Fibroblast of villous mesenchyme (primary cell): ENCODE measurements at regions not wholly inside any gene's neighbourhood (a gene's known extent, or its start where the extent isn't known, plus 50 kb on each side); places are given as distances from the start of the nearest gene placed in this dataset.

ENCODE experiments used
- DNase-seq: peaks from one replicate; pipeline ENCODE4 v3.0.0-alpha.2; 2010; ENCODE audit warnings: low read depth
- H3K4me3 ChIP-seq: 2 replicates; pipeline ENCODE4 v1.5.1; 2011; ENCODE audit warnings: low read depth, mild to moderate bottlenecking, low read length
- CTCF ChIP-seq: IDR thresholded peaks from 2 replicates; pipeline ENCODE4 v1.5.1; 2012; ENCODE audit warnings: low read depth, mild to moderate bottlenecking, low read length; ENCODE audit not compliant: insufficient read depth

DNA sequence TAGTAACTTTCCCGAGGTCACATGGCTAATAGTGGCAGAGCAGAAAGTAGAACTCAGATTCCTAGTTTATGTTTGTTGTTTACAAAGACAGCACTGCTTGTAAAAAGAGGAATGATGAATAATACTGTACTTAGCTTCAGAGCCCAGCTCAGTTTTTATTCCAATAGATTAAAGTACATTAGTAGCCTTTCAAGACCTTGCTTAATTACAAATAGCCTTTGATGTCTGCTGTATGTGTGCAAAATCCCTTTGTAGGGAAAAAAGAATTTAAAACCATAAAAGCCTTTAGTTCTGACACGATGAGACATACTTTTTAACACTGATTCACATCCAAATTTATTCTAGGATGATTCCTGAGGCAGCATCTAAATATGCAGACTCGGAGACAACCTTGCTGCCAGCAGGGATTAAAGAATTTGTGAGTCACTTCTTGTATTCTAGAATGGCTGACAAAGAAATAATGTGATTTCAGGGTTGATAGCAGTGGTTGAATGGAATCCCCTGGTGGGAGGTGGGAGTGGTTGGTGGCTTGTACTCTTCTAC is 324.2 kb upstream of the TGFBR2 start:
- no peak overlapping the region for H3K4me3 ChIP-seq
- peak; percentile 65 for DNase-seq
- TF ChIP-seq CTCF: no peak

GRCh38 chr3:30285188-30286006 is 321.0 kb upstream of the TGFBR2 start:
- peak; percentile 46 for DNase-seq
- no peak overlapping the region for H3K4me3 ChIP-seq

DNA sequence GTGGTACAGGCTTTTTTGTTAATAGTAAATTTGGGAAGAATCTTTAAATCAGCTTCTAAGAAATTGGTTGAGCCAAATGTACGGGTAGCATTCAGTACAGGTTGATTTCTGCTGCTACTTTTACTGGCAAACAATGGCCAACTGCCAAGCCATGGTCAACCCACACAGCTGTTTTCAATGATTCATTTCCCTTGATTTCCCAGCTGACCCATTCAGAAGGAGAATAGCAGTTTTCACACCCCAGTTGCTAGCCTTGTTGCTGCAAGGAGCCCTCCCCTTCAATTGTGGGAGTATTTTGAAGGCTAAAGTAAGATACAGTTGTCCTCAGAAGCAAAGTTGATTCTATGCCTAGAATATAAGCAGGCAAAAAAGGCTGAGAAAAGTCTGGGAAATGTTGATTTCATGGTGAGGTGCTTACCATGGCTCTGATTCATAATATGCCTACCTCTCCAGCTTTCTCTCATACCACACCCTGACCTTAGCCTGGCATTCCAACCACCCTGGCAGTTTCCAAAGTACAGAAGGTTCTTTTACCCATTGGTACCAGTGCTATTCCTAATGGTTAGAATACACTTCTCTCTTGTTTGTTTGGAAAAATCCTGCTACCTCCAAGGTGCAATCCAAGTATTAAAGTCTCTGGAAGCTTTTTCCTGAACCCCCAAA is 320.3 kb upstream of the TGFBR2 start:
- DNase-seq: peak; percentile 90
- H3K4me3 ChIP-seq: no peak overlapping the region
- no peak for TF ChIP-seq CTCF

More at GRCh38 chr3:30285188-30286006, 321.0 kb upstream of the TGFBR2 start:
- TF ChIP-seq CTCF: no peak

DNA sequence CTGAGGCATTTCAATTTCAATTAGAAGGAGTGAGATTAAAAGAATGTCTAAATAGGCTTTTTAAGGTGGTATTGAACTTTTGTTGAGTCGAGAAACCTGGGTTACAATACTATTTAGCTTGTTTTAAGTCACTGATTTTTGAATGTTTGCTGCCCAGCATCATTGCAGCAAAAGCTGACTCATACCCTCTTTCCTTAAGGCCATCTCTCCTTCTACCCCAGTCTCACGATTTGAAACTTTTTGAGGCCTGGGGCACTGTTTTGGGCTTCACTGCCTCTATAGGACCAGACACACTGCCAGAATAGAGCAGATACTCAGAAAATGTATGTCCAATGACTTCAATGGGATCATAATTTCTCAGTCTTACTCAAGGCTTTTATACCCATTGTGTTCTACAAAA is 319.6 kb upstream of the TGFBR2 start:
- no peak for DNase-seq
- TF ChIP-seq CTCF: no peak
- no peak overlapping the region for H3K4me3 ChIP-seq

DNA sequence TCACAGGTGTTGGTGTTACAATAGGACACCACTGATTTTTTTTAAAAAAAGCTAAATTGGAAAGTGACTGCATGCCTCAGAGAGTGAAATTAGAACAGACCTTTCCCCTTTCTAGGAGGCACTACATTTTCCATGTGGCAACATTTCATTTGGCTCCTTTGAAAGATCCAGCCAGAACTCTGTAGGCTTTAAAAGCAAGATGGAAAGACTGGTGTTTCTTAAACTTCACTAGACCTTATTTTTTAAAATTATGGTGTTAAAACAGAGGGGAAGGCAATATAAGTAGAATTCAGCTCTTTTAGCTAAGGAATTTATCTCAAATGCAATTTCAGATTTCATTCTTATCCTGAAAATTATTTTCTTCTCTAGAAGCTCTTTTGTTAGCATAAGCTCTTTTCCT is 317.6 kb upstream of the TGFBR2 start:
- H3K4me3 ChIP-seq: no peak overlapping the region
- TF ChIP-seq CTCF: no peak
- no peak for DNase-seq

DNA sequence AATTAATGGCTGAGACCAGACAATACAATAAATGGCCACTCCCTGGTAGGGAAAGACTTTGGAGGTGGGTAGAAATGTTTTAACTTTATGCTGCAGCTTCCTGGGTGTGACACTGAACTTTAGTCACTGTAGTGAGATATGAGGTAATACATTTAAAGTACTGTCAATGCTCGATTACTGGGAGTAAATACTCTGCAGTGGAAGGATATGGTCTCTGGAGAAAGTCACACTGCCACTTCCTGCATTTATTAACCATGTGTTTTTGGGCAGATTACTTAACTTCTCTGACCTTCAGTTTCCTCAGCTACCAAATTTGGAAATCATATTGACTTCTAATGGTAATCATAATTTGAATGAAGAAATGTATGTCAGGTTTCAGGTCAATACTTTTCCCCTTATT is 317.1 kb upstream of the TGFBR2 start:
- DNase-seq: peak; percentile 24
- TF ChIP-seq CTCF: no peak
- H3K4me3 ChIP-seq: no peak overlapping the region
